ENCODE measurements at regions not wholly inside any gene's neighbourhood (a gene's known extent, or its start where the extent isn't known, plus 50 kb on each side); places are given as distances from the start of the nearest gene placed in this dataset.

DNA sequence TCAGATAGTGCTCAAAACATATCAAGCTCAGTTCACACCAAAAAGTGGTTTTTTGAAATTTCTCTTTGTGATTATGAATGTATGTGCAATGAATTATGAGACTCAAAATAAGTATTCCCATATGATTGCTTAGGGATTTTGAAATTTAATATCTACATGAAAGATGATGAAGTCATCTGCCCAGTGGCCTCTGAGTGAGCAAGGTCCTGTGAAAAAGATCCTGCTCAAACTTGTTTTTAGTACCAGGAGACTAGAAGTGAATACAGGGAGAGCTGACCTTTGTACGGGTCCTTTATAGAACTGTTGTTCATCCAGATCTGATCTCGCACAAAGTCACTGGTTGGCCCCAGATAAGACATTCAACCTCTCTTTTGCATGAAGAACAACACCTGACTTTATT is 151.9 kb upstream of the MAF start:
- Mint-ChIP-seq H3K9me3 (peaks cover 12% of the 10 kb centered on the region), H3K36me3 (ENCODE audit: low read depth) (no peaks in the 10 kb centered on the region), H3K4me1 (ENCODE audit: low read depth) (no peaks in the 10 kb centered on the region), H3K27ac (no peak overlapping the region), H3K27me3 (no peaks in the 10 kb centered on the region), H3K4me3 (no peak overlapping the region)
- intact Hi-C loops (cut with micrococcal nuclease): no loop called here

- intact Hi-C loops (cut with micrococcal nuclease): no loop called here
- Mint-ChIP-seq H3K4me1 (ENCODE audit: low read depth) (no peaks in the 10 kb centered on the region), H3K27ac (no peak overlapping the region), H3K36me3 (ENCODE audit: low read depth) (no peaks in the 10 kb centered on the region), H3K4me3 (no peak overlapping the region), H3K27me3 (no peaks in the 10 kb centered on the region), H3K9me3 (peaks cover 17% of the 10 kb centered on the region)
Measured at GRCh38 chr16:79751471-79752184, 151.1 kb upstream of the MAF start.

- Mint-ChIP-seq H3K27me3 (no peaks in the 10 kb centered on the region), H3K4me3 (no peak overlapping the region), H3K27ac (no peak overlapping the region), H3K9me3 (peaks cover 17% of the 10 kb centered on the region), H3K4me1 (ENCODE audit: low read depth) (no peaks in the 10 kb centered on the region), H3K36me3 (ENCODE audit: low read depth) (no peaks in the 10 kb centered on the region)
- intact Hi-C loops (cut with micrococcal nuclease): no loop called here
Measured at GRCh38 chr16:79750311-79750710, 149.8 kb upstream of the MAF start.

DNA sequence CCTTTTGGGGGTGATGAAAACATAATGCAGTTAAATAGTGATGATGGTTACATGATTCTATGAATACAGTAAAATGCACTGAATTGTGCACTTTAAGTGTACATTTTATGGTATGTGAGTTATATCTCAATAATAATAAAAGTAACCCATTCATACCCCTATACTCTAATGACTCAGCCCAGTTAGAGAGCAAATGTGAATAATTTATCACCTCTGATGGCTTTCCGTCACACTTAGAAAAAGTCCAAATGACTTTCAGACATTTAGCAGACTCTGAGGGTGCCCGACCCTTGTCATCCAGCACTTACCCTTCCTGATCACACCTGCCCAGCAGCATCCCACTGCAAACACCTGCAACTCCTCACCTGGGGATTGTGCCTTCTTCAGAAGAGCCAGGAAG is 148.1 kb upstream of the MAF start:
- H3K36me3 Mint-ChIP-seq (ENCODE audit: low read depth): no peaks in the 10 kb centered on the region
- intact Hi-C loops (cut with micrococcal nuclease): no loop called here
- no peaks in the 10 kb centered on the region for H3K27me3 Mint-ChIP-seq
- no peaks in the 10 kb centered on the region for H3K4me1 Mint-ChIP-seq (ENCODE audit: low read depth)
- peaks cover 17% of the 10 kb centered on the region for H3K9me3 Mint-ChIP-seq
- no peak overlapping the region for H3K4me3 Mint-ChIP-seq
- H3K27ac Mint-ChIP-seq: no peak overlapping the region

DNA sequence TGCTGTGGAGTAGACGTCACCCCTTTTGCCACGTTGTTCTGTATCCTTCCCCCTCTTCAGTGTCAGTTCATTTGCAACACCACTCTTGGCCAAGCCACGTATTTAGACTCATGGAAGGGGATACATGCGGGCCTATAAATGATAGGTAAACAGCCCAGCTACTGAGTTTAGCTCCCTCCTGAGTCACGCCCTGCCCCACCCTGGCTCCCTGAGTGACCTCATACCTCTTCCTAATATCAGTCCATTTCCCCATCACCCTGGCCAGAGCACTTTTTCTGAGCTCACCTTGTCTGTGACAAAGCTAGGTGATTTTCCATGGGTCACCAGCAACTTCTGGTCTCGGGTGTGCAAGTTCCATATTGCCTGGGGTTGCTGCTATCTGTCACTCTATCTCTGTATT is 147.2 kb upstream of the MAF start:
- Mint-ChIP-seq H3K9me3 (peaks cover 17% of the 10 kb centered on the region), H3K27ac (no peak overlapping the region), H3K4me3 (no peak overlapping the region), H3K36me3 (ENCODE audit: low read depth) (no peaks in the 10 kb centered on the region), H3K4me1 (ENCODE audit: low read depth) (no peaks in the 10 kb centered on the region), H3K27me3 (no peaks in the 10 kb centered on the region)
- intact Hi-C loops (cut with micrococcal nuclease): no loop called here

- H3K9me3 Mint-ChIP-seq: no peaks in the 10 kb centered on the region
- no peaks in the 10 kb centered on the region for H3K27me3 Mint-ChIP-seq
- no peaks in the 10 kb centered on the region for H3K4me1 Mint-ChIP-seq (ENCODE audit: low read depth)
- no peak overlapping the region for H3K4me3 Mint-ChIP-seq
- no peaks in the 10 kb centered on the region for H3K36me3 Mint-ChIP-seq (ENCODE audit: low read depth)
- no peak overlapping the region for H3K27ac Mint-ChIP-seq
- intact Hi-C loops (cut with micrococcal nuclease): no loop called here
Measured at GRCh38 chr16:79740252-79740651, 139.7 kb upstream of the MAF start.

DNA sequence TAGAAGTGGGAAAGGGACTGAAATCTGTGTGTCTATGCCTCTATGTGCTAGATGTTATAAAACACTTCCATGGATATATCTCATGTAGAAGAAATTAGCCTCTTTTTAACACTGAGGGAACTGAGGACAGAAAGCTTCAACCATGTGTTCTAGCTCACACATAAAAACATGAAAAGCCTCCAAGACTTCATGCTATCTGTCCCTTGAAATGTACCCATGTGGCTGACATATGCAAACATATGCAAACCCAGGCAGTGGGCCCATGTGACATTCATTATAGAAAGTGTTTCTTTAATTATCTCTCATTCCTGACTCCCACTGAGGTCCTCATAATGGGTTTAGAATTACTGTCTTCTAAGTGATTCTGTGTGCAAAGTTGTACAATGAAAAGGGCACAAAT is 134.7 kb upstream of the MAF start:
- Mint-ChIP-seq H3K27me3 (no peaks in the 10 kb centered on the region), H3K4me3 (no peak overlapping the region), H3K4me1 (ENCODE audit: low read depth) (no peaks in the 10 kb centered on the region), H3K36me3 (ENCODE audit: low read depth) (no peaks in the 10 kb centered on the region), H3K27ac (no peak overlapping the region), H3K9me3 (peaks cover 7% of the 10 kb centered on the region)
- intact Hi-C loops (cut with micrococcal nuclease): no loop called here

DNA sequence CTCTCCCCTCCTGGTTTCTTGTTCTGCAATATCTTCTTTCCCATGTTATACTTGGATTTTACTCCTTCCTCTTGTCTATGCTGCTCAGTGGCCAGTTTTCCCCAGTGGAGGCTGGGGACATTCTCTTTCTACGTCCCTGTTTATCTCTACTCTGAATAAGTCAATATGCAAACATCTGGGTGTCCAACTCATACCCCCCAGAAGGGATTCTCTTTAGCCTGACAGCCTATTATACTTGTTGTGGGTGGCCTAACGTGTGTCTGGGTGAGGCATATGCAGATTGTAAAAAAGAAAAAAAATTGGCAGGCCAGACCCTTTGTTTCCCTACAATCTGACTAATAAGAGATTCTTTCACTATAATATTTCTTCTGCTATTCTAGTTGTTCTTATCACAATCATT is 134.2 kb upstream of the MAF start:
- intact Hi-C loops (cut with micrococcal nuclease): no loop called here
- no peak overlapping the region for H3K27ac Mint-ChIP-seq
- peaks cover 7% of the 10 kb centered on the region for H3K9me3 Mint-ChIP-seq
- H3K27me3 Mint-ChIP-seq: no peaks in the 10 kb centered on the region
- no peaks in the 10 kb centered on the region for H3K4me1 Mint-ChIP-seq (ENCODE audit: low read depth)
- no peak overlapping the region for H3K4me3 Mint-ChIP-seq
- H3K36me3 Mint-ChIP-seq (ENCODE audit: low read depth): no peaks in the 10 kb centered on the region

GRCh38 chr16:79728923-79729240 is 128.3 kb upstream of the MAF start:
- intact Hi-C loops (cut with micrococcal nuclease): no loop called here
- Mint-ChIP-seq H3K4me3 (no peak overlapping the region), H3K27ac (no peak overlapping the region), H3K4me1 (ENCODE audit: low read depth) (no peaks in the 10 kb centered on the region), H3K27me3 (no peaks in the 10 kb centered on the region), H3K9me3 (peaks cover 7% of the 10 kb centered on the region), H3K36me3 (ENCODE audit: low read depth) (no peaks in the 10 kb centered on the region)

- Mint-ChIP-seq H3K4me3 (no peak overlapping the region), H3K9me3 (peaks cover 7% of the 10 kb centered on the region), H3K4me1 (ENCODE audit: low read depth) (no peaks in the 10 kb centered on the region), H3K27me3 (no peaks in the 10 kb centered on the region), H3K36me3 (ENCODE audit: low read depth) (no peaks in the 10 kb centered on the region), H3K27ac (no peak overlapping the region)
- intact Hi-C loops (cut with micrococcal nuclease): no loop called here
Measured at GRCh38 chr16:79728048-79728922, 127.7 kb upstream of the MAF start.

DNA sequence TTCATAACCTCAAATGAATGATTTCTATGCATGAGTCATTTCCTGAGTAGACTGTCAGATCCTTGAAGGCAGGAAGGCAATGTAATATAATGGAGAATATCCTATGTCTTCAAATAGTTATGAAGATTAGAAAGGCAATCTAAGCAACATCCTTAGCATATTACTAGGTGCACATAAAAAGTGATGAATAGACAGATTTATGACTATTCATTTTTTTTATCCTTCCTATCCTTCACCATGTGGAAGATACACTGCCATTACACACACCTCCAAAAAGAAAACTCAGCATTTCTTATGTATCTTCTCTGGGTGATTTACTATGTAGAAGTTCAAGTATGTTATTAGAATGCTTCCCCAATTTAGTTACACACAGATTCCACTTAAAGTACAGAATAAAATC is 126.4 kb upstream of the MAF start:
- H3K9me3 Mint-ChIP-seq: peaks cover 7% of the 10 kb centered on the region
- H3K27me3 Mint-ChIP-seq: no peaks in the 10 kb centered on the region
- no peaks in the 10 kb centered on the region for H3K4me1 Mint-ChIP-seq (ENCODE audit: low read depth)
- H3K36me3 Mint-ChIP-seq (ENCODE audit: low read depth): no peaks in the 10 kb centered on the region
- intact Hi-C loops (cut with micrococcal nuclease): no loop called here
- no peak overlapping the region for H3K27ac Mint-ChIP-seq
- H3K4me3 Mint-ChIP-seq: no peak overlapping the region

DNA sequence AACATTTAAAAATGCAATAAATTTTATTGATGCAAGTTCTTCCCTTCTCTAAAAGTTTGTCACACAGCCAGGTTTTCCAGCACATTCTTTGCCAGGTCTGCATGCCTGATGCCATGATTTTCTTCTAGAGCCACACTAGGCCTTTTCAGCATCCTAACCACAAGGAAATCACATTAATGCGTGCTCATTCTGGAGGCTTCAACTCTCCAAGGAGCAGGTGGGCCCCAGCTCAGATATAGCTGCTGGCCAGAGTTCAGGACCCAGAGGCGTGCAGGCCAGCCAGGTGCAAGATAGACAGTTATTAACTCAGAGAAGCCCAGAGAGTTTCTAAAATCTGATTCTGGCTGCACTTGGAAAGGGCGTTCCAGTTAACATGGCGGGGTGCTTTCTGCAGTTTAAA is 124.5 kb upstream of the MAF start:
- Mint-ChIP-seq H3K4me1 (ENCODE audit: low read depth) (no peaks in the 10 kb centered on the region), H3K27me3 (no peaks in the 10 kb centered on the region), H3K27ac (no peak overlapping the region), H3K36me3 (ENCODE audit: low read depth) (no peaks in the 10 kb centered on the region), H3K9me3 (no peaks in the 10 kb centered on the region), H3K4me3 (no peak overlapping the region)
- intact Hi-C loops (cut with micrococcal nuclease): no loop called here

- intact Hi-C loops (cut with micrococcal nuclease): no loop called here
- H3K4me3 Mint-ChIP-seq: no peak overlapping the region
- no peak overlapping the region for H3K27ac Mint-ChIP-seq
- no peaks in the 10 kb centered on the region for H3K27me3 Mint-ChIP-seq
- H3K36me3 Mint-ChIP-seq (ENCODE audit: low read depth): no peaks in the 10 kb centered on the region
- no peaks in the 10 kb centered on the region for H3K9me3 Mint-ChIP-seq
- H3K4me1 Mint-ChIP-seq (ENCODE audit: low read depth): no peaks in the 10 kb centered on the region
Measured at GRCh38 chr16:79723583-79724168, 123.1 kb upstream of the MAF start.

- Mint-ChIP-seq H3K4me1 (ENCODE audit: low read depth) (no peaks in the 10 kb centered on the region), H3K27me3 (no peaks in the 10 kb centered on the region), H3K36me3 (ENCODE audit: low read depth) (no peaks in the 10 kb centered on the region), H3K27ac (no peak overlapping the region), H3K9me3 (no peaks in the 10 kb centered on the region), H3K4me3 (no peak overlapping the region)
- intact Hi-C loops (cut with micrococcal nuclease): no loop called here
Measured at GRCh38 chr16:79721270-79721669, 120.7 kb upstream of the MAF start.

Data from dendritic cell treated with granulocyte-macrophage colony-stimulating factor and Interleukin-4, amounts not matched to agents 40 ng/mL and 50 ng/mL, for 4 days (primary cell).